GM20000 (cell line): ENCODE measurements at regions not wholly inside any gene's neighbourhood (a gene's known extent, or its start where the extent isn't known, plus 50 kb on each side); places are given as distances from the start of the nearest gene placed in this dataset.

ENCODE experiments used
- DNase-seq: peaks from one replicate; pipeline ENCODE4 v3.0.0; 2012; ENCODE audit warnings: low spot score
- TF ChIP-seq, protein P1 (sequence below): IDR thresholded peaks from 2 replicates; pipeline ENCODE4 v1.5.1; 2012; ENCODE audit warnings: mild to moderate bottlenecking, control low read depth; ENCODE audit errors: extremely low read depth, missing control alignments

DNA sequence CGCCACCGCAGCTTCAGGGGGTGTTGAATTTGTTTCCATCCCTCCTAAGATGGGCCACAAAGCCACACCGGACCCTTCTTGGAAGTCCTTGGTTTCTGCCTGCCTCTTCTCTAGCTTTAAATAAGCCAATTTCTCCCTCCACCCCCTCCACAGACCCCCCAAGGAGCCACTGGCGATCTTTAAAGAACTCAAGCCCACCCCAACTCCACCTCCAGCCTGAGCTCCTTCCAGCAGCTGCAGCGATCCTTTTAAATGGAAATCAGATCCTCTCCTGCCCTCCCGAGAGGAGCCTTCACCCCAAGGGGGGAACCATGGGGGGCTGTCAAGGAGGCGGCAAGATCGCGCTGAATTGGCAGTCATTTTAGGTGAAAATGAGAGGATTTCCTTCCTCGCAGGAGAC, 133.1 kb downstream of the NCOR2 start:
- DNase-seq = no peak
- TF ChIP-seq, protein P1, sequence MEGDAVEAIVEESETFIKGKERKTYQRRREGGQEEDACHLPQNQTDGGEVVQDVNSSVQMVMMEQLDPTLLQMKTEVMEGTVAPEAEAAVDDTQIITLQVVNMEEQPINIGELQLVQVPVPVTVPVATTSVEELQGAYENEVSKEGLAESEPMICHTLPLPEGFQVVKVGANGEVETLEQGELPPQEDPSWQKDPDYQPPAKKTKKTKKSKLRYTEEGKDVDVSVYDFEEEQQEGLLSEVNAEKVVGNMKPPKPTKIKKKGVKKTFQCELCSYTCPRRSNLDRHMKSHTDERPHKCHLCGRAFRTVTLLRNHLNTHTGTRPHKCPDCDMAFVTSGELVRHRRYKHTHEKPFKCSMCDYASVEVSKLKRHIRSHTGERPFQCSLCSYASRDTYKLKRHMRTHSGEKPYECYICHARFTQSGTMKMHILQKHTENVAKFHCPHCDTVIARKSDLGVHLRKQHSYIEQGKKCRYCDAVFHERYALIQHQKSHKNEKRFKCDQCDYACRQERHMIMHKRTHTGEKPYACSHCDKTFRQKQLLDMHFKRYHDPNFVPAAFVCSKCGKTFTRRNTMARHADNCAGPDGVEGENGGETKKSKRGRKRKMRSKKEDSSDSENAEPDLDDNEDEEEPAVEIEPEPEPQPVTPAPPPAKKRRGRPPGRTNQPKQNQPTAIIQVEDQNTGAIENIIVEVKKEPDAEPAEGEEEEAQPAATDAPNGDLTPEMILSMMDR = no peak

DNA sequence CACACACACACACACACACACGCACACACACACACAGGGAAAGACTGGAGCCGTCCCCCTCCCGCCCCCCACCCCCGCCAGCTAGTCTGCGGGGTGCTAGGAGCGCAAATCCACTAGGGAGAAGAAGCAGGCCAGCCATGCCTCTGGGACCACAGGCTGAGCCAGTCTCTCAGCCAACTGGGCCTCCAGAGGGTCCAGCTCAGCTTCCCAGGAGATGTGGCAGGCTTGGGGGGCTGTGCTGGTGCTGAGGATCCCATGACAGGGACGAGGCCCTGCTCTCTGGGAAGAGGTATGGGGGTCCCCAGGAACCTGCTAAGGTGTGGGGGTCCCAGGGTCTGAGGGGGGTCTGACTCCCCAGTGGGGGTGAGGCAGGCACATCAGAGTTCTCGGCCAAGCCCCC, 133.5 kb downstream of the NCOR2 start:
- no peak for DNase-seq
- TF ChIP-seq, protein P1 = no peak

DNA sequence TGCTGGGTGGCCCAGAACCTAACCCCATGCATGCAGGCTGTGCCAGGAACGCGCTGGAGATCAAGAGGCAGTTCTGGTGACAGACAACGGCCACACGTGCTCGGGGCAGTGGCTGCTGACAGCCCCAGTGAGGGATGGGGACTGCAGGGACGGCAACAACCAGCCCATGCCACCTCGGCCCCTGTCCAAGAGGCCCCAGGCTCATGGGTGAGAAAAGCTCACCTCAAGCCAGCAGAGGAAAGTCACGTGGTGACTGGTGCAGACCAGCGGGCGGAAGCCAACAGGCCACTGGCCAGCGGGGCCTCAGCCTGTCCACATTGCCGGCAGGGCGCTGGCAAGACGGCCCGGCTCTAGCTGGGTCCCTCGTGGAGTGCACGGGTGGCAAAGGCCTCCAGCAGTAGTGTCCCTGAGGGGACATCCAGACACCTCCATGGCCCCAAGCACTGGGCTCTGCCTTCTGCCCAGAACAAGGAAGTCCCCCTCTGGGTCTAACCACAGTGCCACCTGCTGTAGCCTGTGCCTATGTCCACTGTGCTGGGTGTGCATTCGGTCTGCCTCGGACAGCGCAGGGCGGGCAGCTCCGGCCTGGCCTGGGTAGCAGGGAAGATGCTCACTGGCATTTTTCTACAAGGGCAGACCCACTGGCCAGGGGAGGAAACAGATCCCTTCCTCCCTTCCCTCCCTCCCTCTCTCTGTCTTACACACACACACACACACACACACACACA, 134.1 kb downstream of the NCOR2 start:
- DNase-seq = no peak
- TF ChIP-seq, protein P1 = no peak

DNA sequence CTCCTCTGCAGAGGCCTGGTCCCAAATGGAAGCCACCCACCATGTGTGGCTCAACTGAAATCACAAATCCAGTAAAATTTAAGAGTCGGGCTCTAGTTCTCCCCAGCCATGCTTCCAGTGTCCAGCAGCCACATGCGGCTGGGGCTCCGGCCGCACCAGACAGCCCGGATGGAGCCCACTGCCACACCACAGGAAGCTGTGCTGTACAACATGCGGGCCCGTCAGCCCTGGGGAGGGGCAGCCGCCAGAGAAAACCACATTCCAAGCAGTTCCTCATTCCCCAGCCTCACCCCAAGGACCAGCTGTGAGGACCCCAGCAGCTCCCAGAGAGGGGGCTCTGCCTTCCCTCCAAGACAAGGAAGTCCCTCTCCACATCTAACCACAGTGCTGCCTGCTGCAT, 135.0 kb downstream of the NCOR2 start:
- DNase-seq = no peak
- TF ChIP-seq, protein P1 = no peak

DNA sequence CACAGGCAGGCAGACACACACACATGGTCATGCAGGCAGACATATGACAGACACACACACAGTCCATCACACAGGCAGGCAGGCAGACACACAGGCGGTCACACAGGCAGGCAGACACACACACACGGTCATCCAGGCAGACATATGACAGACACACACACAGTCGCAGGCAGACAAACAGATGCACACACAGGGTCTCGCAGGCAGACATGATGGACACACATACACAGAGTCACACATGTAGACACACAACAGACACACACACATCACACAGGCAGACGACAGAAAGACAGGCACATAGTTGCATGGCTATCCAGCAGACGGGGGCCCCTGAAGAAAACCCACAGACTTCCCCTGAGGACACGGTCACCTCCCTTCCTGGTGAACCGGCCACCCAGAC, 135.4 kb downstream of the NCOR2 start:
- DNase-seq = no peak
- TF ChIP-seq, protein P1 = no peak

DNA sequence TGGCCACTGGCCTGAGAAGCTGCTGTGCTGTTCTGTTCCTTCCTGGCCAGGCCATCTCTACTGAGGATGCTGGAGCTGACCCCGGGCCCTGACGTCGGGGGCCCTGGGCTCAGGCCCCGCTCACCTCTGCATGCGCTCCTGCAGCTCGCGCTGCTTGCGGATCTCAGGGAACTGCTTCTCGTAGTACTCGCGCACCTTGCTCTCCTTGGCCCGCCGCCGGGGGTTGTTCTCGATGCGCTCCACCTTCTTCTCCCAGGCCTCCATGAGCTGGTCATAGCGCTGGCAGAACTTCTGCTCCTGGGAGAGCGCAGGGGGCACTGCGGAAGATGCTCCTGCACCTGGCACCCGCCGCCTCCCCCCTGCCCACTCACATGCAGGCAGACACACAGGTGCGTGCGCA, 135.6 kb downstream of the RFLNA start:
- no peak for DNase-seq
- TF ChIP-seq, protein P1 = no peak

DNA sequence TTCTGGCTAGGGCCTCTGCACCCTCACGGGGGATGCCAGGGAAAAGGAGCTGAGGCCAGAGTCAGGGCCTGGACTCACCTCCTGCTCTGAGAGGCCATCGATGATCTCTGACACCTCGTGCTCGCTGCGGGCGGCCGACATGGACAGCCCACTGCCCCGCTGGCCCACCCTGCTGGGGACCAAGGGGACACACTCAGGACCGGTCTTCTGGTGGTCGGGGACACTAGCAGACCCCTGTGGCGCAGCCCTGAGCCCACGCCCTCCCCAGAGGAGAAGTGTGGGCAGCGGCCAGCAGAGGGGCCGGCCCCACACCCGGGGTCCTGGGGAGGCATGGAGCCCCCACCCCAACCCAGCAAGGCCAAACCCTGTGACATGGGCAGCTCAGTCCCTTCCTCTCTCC, 134.6 kb downstream of the RFLNA start:
- DNase-seq = no peak
- TF ChIP-seq, protein P1 = no peak
